ENCODE measurements at regions not wholly inside any gene's neighbourhood (a gene's known extent, or its start where the extent isn't known, plus 50 kb on each side); places are given as distances from the start of the nearest gene placed in this dataset.

GRCh38 chr5:56322592-56322991 is 89.5 kb upstream of the ANKRD55 start:
- DNase-seq (ENCODE audit: low read depth) = no peak

- DNase-seq (ENCODE audit: low read depth) = no peak
These were observed 88.2 kb upstream of the ANKRD55 start for GRCh38 chr5:56321236-56321881.

- DNase-seq (ENCODE audit: low read depth) = no peak
These were observed 87.6 kb upstream of the ANKRD55 start for GRCh38 chr5:56320686-56321085.

- peak; percentile 39 for DNase-seq (ENCODE audit: low read depth)
These were observed 86.5 kb upstream of the ANKRD55 start for GRCh38 chr5:56319526-56320181.

GRCh38 chr5:56317923-56318561 is 84.9 kb upstream of the ANKRD55 start:
- no peak for DNase-seq (ENCODE audit: low read depth)

GRCh38 chr5:56316299-56316994 is 83.3 kb upstream of the ANKRD55 start:
- DNase-seq (ENCODE audit: low read depth) = no peak

- no peak for DNase-seq (ENCODE audit: low read depth)
These were observed 81.4 kb upstream of the ANKRD55 start for GRCh38 chr5:56314529-56314928.

GRCh38 chr5:56313596-56313995 is 80.5 kb upstream of the ANKRD55 start:
- DNase-seq (ENCODE audit: low read depth) = no peak

- no peak for DNase-seq (ENCODE audit: low read depth)
These were observed 79.9 kb upstream of the ANKRD55 start for GRCh38 chr5:56313004-56313531.

- no peak for DNase-seq (ENCODE audit: low read depth)
These were observed 78.3 kb upstream of the ANKRD55 start for GRCh38 chr5:56311306-56311905.

GRCh38 chr5:56310711-56311204 is 77.6 kb upstream of the ANKRD55 start:
- no peak for DNase-seq (ENCODE audit: low read depth)

GRCh38 chr5:56309262-56309826 is 76.2 kb upstream of the ANKRD55 start:
- DNase-seq (ENCODE audit: low read depth) = no peak

- no peak for DNase-seq (ENCODE audit: low read depth)
These were observed 74.7 kb upstream of the ANKRD55 start for GRCh38 chr5:56307714-56308333.

GRCh38 chr5:56306433-56307150 is 73.5 kb upstream of the ANKRD55 start:
- no peak for DNase-seq (ENCODE audit: low read depth)

- DNase-seq (ENCODE audit: low read depth) = no peak
These were observed 72.1 kb upstream of the ANKRD55 start for GRCh38 chr5:56305001-56305950.

- DNase-seq (ENCODE audit: low read depth) = no peak
These were observed 70.4 kb upstream of the ANKRD55 start for GRCh38 chr5:56303511-56303910.

- DNase-seq (ENCODE audit: low read depth) = no peak
These were observed 68.9 kb upstream of the ANKRD55 start for GRCh38 chr5:56302027-56302426.

GRCh38 chr5:56301069-56301468 is 67.9 kb upstream of the ANKRD55 start:
- DNase-seq (ENCODE audit: low read depth) = no peak

GRCh38 chr5:56299212-56299611 is 66.1 kb upstream of the ANKRD55 start:
- no peak for DNase-seq (ENCODE audit: low read depth)
